NCI-H524 treated with DMSO at 0.1 percent for 48 hours (cell line): ENCODE measurements at regions not wholly inside any gene's neighbourhood (a gene's known extent, or its start where the extent isn't known, plus 50 kb on each side); places are given as distances from the start of the nearest gene placed in this dataset.

Source experiments
- DNase-seq: peaks from one replicate; lab custom pipeline; 2025; lab: John Stamatoyannopoulos, UW

DNA sequence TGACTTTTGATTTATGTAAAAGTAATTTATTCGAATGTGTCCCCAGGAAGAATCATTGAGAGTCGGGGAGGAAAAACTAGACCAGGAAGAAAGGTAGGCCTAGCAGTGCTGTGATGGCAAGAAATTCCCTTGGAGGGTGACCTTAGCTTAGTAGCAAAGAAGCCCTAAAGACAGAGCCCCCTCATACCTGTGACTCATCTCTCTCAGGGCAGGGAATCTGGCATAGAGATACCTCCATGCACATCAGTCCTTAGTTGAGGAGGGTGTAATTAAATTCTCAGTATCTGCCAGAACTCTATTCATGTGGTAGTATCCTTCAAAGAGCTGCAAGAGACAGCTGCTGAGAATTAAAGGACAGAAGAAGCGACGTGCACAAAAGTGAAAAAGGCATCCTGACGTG lies 360.3 kb downstream of the FBXO15 start:
- no peak for DNase-seq

DNA sequence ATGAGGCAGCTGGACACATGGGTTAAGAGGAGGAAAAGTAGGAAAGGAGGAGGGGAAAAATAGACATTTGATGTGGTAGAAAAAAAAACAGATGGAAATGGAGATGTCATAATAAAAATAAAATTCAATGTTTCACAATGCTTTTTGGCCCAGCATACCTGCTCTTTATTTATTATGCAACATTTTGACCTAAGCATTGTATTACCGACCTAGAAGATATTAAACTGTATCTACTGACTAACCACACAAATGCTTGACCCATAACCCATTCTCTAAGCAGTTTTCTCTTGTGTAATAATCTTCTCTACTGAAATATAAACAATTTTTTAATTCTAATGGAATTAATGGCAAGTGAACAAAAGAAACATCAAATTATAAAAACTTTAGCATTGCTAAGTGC lies 362.3 kb downstream of the FBXO15 start:
- no peak for DNase-seq

- DNase-seq = no peak
Measured at GRCh38 chr18:73784853-73785252, 362.8 kb downstream of the FBXO15 start.

DNA sequence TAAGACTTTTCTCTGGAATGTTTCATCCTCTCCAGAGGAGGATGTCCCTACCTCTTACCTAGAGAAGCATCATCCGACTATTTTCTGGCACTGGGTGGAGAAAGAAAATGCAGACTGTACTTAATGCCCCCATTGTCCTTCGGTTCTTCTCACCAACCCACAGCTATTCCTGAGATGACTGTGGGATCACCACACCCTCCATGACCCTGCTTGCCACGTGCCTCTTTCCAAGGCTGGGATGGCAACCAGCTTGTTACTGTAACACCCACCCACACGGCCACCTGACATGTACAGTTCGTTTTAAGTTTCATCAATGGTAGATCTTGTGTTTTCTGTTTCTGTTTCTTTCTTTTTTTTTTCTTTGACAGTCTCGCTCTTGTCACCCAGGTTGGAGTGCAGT lies 365.2 kb downstream of the FBXO15 start:
- no peak for DNase-seq

- no peak for DNase-seq
Measured at GRCh38 chr18:73780218-73780617, 367.4 kb downstream of the FBXO15 start.

- DNase-seq = no peak
Measured at GRCh38 chr18:73778032-73778359, 369.6 kb downstream of the FBXO15 start.

DNA sequence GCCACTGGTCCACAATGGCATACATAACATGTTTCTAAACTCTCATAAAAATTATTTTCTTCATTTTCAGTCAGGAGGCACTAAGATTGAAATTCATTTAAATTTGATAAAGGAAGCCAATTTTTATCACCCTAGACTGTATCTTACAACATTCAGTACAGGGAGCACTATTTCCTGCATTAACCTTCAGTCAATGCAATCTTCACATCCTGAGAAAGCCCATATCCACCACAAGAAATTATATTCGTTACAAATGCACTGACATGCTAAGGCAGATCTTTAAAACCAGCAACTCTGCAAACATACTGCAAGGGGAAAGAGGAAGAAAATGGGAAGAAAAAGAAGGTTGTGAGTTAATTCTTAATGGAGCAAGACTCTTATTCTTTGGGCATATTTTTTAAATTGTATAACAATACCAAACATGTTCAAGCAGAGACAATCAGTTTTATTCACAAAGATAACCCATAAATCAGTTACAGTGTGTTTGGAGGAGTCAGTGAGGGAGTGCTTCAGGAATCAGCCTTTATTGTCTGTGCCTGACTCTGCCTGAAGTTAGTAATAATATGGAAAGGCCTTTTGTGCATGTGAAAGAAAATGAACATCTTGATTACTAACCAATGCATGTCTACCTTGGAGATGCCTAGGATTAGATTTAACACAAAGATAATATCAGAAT lies 370.1 kb downstream of the FBXO15 start:
- no peak for DNase-seq

DNA sequence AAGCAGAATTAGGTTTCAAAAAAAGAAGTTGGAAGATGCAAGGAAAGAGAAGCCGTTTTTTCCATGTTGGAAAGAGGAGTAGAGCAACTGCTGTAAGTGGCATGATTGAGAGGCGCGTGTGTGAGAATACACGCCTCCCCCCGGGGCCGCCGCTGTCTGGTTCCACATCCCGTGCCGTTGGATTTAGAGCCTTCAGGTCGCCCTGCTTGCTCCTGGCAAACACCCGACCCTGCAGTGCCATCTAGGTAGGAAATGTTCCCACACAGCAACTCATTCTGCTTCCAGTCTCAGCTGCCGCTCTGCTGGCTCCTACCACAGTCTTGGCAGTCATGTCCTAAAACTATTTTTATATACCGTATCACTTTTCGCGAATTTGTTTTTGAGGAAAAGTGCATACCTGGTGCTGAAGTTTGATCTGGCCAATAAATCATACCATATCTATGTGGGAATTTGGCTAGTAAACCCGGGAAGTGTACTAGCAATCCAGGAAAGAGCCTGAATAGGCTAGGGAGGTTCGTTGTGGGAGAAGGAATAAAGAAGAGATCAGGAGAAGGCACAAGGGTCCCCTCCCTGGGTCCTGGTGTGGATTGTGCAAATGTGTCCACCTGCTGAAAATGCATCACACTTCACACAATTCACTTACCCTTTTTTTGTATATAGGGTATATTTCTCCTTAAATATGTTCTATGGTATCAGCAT lies 372.7 kb downstream of the FBXO15 start:
- DNase-seq = peak; percentile 33

DNA sequence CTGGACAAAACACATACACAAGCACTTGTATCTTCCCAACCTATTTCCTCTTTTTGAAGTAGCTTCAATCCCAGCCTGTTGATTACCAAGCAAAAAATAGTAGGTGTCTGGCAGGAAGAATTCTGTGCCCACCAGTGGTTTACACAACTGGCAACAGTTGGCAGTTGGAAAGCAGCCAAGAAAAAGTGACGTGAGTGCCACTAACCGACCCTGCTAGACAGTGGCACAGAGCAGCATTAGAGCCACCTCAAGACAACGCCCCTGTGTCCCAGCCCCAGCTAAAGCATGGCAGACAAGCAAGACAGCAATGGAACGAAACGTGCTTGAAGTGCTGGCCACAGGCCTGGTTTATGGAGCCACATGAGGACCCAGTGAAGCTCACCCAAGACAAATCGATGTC lies 379.6 kb downstream of the FBXO15 start:
- no peak for DNase-seq

DNA sequence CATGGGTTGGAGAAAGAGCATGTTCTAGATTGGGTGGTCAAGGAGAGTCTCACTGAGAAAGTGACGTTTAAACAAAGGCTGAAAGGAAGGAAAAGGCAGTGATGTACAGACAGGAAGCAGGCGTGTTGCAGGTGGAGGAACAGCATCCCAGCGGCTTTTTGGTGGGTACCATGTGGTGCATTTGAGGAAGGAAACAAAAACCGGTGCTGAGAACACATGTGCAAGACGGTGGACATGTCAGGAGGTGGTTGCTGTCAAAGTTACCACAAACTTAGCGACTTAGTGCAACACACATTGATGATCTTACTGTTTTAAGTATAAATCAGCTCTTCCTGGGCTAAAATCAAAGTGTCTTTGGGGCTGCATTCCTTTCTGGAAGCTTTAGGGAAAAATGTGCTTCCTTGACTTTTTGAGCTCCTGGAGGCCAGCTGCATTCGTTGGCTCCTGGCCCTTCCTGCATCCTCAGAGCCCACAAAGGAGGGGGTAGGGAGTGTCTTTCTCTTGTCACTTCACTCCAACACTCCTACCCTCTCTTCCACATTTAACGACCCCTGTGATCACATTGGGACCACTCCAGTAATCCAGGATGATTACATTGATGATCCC lies 380.6 kb downstream of the FBXO15 start:
- DNase-seq = no peak

- no peak for DNase-seq
Measured at GRCh38 chr18:73758446-73758845, 389.2 kb downstream of the FBXO15 start.

DNA sequence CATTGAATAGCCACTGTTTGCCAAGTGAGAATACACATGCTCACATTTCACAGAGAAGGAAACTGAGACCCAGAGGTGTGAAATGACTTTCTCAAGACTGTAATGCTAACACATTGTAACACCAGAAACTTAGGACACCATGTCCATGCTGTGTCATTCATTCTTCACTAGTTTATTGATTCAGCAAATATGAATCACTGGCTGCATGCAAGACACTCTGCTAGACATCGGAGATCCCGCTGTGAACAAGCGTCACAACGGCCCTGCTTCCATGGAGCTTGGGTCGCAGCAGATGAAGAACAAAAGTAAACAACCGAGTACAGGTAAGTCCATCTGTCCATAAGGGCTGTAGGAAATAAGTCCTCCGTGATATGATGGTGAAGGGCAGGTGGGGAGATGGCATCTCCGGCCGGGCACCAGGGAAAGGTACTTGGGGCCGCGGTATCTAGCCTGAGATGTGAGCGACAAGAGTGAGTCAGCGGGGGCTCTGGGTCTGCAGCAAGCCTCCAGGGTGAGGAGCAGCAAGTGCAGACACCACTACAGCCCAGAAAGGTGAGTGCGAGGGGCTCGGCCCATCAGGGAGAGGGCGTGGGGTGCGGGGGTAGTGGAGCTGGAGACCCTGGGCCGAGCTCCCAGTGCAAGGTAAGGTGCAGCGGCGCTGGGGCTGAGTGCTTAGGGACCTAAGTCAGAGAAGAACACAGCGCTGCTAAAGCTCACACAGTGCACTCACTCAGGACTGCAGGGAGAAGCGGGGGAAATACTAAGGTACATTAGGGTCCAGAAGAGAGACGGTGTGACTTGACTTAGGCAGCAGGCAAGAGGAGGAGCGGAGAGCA lies 391.2 kb downstream of the FBXO15 start:
- DNase-seq = no peak

DNA sequence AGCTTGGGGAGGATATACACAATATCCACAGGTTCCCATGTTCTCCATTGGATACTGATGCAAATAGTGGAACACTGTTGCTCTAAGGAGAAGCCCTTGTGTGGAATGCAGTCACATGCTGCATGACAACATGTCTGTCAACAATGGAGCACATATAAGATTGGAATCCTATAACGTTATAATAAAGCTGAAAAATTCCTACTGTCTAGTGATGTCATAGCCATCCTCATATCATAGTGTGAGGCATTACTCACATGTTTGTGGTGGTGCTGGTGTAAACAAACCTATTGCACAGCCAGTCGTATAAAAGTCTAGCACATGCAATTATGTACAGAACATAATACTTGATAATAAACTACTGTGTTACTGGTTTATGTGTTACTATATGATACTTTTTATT lies 394.7 kb downstream of the FBXO15 start:
- no peak for DNase-seq

DNA sequence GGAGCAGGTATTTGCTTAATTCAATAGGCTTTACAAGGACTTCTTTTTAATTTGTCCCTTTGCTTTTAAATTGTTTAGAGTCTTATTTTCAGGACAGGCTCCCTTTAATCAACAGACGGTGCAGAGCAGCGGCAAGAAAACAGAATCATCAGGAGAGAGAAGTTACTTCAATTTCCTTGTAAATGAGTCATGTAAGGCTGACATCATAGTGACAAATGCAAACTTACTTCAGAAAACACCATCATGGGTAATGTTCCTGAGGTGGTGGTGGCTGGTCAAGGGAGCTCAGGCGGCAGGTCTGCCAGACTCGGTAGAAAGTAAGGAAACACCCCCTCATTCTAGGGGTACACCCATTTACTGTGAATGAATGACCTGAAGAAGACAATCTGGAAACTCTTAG lies 395.1 kb downstream of the FBXO15 start:
- no peak for DNase-seq

GRCh38 chr18:73750052-73750451 lies 397.6 kb downstream of the FBXO15 start:
- DNase-seq = no peak

DNA sequence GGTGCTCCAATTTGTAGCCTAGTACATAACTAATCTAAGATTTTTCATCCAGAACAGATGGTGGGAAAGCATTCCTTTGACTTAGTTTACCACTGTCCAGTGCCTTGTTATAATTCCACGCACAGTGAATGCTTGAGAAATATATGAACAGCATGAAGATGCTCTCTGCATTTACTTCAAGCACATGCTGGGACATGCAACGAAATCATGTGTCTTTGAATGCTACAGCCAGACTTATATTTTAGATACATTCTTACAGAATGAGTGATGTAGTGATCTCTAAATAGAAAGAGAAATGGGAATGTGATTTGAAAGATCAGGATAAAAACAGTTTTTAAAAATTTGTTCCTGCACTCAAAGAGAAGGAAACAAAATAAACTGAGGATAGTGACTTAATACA lies 398.3 kb downstream of the FBXO15 start:
- no peak for DNase-seq

- no peak for DNase-seq
Measured at GRCh38 chr18:73748731-73749130, 398.9 kb downstream of the FBXO15 start.

GRCh38 chr18:73746101-73746500 lies 401.5 kb downstream of the FBXO15 start:
- no peak for DNase-seq

GRCh38 chr18:73742957-73743356 lies 404.7 kb downstream of the FBXO15 start:
- DNase-seq = no peak

DNA sequence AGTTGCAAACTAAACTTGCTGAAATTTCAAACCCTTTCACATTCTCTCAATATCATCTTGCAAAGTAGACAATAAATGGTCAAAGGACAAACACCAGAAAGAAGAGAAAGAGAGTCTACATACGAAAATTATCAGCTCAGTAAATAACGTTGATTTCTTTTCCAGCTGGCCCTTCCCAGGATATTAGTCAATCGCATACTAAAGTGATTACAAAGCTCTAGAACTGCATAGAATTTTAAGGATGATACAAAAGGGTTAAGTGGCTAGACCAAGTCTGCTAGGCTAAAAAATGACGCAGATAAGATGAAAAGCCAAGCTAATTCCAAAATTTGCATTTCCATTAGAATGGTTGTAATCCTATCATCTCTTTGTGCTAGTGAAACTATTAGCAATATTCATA lies 405.7 kb downstream of the FBXO15 start:
- no peak for DNase-seq

DNA sequence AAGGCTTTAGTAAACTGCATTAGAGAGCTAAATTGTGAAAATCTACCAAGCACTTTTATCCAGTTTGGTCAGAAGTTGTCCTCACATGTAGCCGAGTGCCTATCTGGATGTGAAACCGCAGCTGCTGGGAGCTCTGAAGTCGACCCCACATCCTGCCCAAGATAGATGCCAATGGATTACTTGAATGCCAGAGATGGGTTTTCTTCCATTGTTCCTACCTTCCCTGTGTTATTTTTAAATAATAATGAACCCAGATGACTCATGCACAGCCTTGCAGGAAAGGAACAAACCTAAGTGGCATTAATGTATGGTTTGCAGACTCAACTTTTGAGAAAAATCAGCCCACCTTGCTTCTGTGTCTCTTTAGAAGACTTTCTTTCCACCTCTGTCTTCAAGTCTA lies 408.5 kb downstream of the FBXO15 start:
- no peak for DNase-seq

GRCh38 chr18:73737990-73738389 lies 409.6 kb downstream of the FBXO15 start:
- DNase-seq = no peak

GRCh38 chr18:73735836-73736235 lies 411.8 kb downstream of the FBXO15 start:
- DNase-seq = no peak
